SK-N-SH treated with all-trans-retinoic acid at 6 μM for 48 hours (cell line): ENCODE measurements at regions not wholly inside any gene's neighbourhood (a gene's known extent, or its start where the extent isn't known, plus 50 kb on each side); places are given as distances from the start of the nearest gene placed in this dataset.
"Not testable (repeated sequence)": the region's sequence is repeated elsewhere in the genome, so short reads cannot be mapped to it uniquely, and the experiment has no call there.

Experiments
- ATAC-seq: fragments of 200-7000 bp; cut with Tn5 transposase; 3 replicates; pipeline ENCODE4 v1.9.1; 2020; ENCODE audit warnings: mild to moderate bottlenecking, moderate library complexity
- ARNTL ChIP-seq: fragments of 450-650 bp; formaldehyde crosslinking; IDR thresholded peaks from 2 replicates; pipeline ENCODE4 v1.5.0; 2020; ENCODE audit warnings: low read depth, mild to moderate bottlenecking, moderate library complexity, borderline replicate concordance
- BACH2 ChIP-seq: fragments of 250-450 bp; sonication (Bioruptor Pico); IDR thresholded peaks from 2 replicates; pipeline ENCODE4 v1.9.0; 2021; ENCODE audit warnings: mild to moderate bottlenecking, borderline replicate concordance
- CREB5 ChIP-seq: fragments of 250-450 bp; sonication (Bioruptor Pico); IDR thresholded peaks from 2 replicates; pipeline ENCODE4 v1.5.1; 2020; ENCODE audit warnings: low read depth, mild to moderate bottlenecking, moderate library complexity
- CSDC2 ChIP-seq: fragments of 250-450 bp; sonication (Bioruptor Pico); IDR thresholded peaks from 2 replicates; pipeline ENCODE4 v1.5.0; 2020; ENCODE audit warnings: mild to moderate bottlenecking, moderate library complexity
- CSRNP3 ChIP-seq: fragments of 250-450 bp; sonication (Bioruptor Pico); IDR thresholded peaks from 2 replicates; pipeline ENCODE4 v1.5.1; 2021; ENCODE audit warnings: mild to moderate bottlenecking, moderate library complexity
- GLIS3 ChIP-seq: fragments of 250-450 bp; sonication (Bioruptor Pico); IDR thresholded peaks from 2 replicates; pipeline ENCODE4 v1.5.0; 2020; ENCODE audit warnings: mild to moderate bottlenecking, moderate library complexity
- ISL1 ChIP-seq: fragments of 250-450 bp; sonication (Bioruptor Pico); IDR thresholded peaks from 2 replicates; pipeline ENCODE4 v2.1.2; 2022; ENCODE audit warnings: mild to moderate bottlenecking, moderate library complexity
- PATZ1 ChIP-seq: fragments of 250-450 bp; sonication (Bioruptor Pico); IDR thresholded peaks from 2 replicates; pipeline ENCODE4 v1.8.0; 2020; ENCODE audit warnings: mild to moderate bottlenecking, moderate library complexity, borderline replicate concordance
- POU6F1 ChIP-seq: fragments of 250-450 bp; sonication (Bioruptor Pico); IDR thresholded peaks from 2 replicates; pipeline ENCODE4 v1.8.0; 2021; ENCODE audit warnings: low read depth, mild to moderate bottlenecking, moderate library complexity, borderline replicate concordance
- PPARA ChIP-seq: fragments of 250-450 bp; sonication (Bioruptor Pico); IDR thresholded peaks from 2 replicates; pipeline ENCODE4 v1.5.0; 2020; ENCODE audit warnings: mild to moderate bottlenecking, borderline replicate concordance
- RARB ChIP-seq: fragments of 250-450 bp; sonication (Bioruptor Pico); IDR thresholded peaks from 2 replicates; pipeline ENCODE4 v1.8.0; 2021; ENCODE audit warnings: mild to moderate bottlenecking, moderate library complexity
- SNAI2 ChIP-seq: fragments of 250-450 bp; sonication (Bioruptor Pico); IDR thresholded peaks from 2 replicates; pipeline ENCODE4 v1.5.0; 2020; ENCODE audit warnings: mild to moderate bottlenecking, moderate library complexity
- TCF4 ChIP-seq: fragments of 250-450 bp; sonication (Bioruptor Pico); IDR thresholded peaks from 2 replicates; pipeline ENCODE4 v1.8.0; 2021; ENCODE audit warnings: mild to moderate bottlenecking, moderate library complexity, borderline replicate concordance
- TOX ChIP-seq: fragments of 250-450 bp; sonication (Bioruptor Pico); IDR thresholded peaks from 2 replicates; pipeline ENCODE4 v1.8.0; 2021; ENCODE audit warnings: mild to moderate bottlenecking, moderate library complexity, borderline replicate concordance
- ZC3H10 ChIP-seq: fragments of 250-450 bp; sonication (Bioruptor Pico); IDR thresholded peaks from 2 replicates; pipeline ENCODE4 v1.5.1; 2021; ENCODE audit warnings: mild to moderate bottlenecking, moderate library complexity
- ZFP3 ChIP-seq: fragments of 250-450 bp; sonication (Bioruptor Pico); IDR thresholded peaks from 2 replicates; pipeline ENCODE4 v1.5.0; 2020; ENCODE audit warnings: mild to moderate bottlenecking, moderate library complexity
- ZFP30 ChIP-seq: fragments of 450-650 bp; formaldehyde crosslinking; IDR thresholded peaks from 2 replicates; pipeline ENCODE4 v1.5.0; 2022; ENCODE audit warnings: mild to moderate bottlenecking, moderate library complexity
- ZNF565 ChIP-seq: fragments of 450-650 bp; formaldehyde crosslinking; conservative IDR thresholded peaks from 2 replicates; pipeline ENCODE4 v1.5.0; 2020; ENCODE audit warnings: low read depth, mild to moderate bottlenecking, moderate library complexity
- ZNF70 ChIP-seq: fragments of 450-650 bp; formaldehyde crosslinking; IDR thresholded peaks from 2 replicates; pipeline ENCODE4 v1.5.0; 2020; ENCODE audit warnings: mild to moderate bottlenecking, moderate library complexity
- ZNF8 ChIP-seq: fragments of 450-650 bp; formaldehyde crosslinking; IDR thresholded peaks from 2 replicates; pipeline ENCODE4 v1.5.0; 2020; ENCODE audit warnings: mild to moderate bottlenecking, moderate library complexity

- no peak for TF ChIP-seq ZNF565 (CRISPR knock-in tag)
- no peak for TF ChIP-seq CSRNP3
- no peak for TF ChIP-seq SNAI2
- TF ChIP-seq ZNF70 (CRISPR knock-in tag), result no peak
- TF ChIP-seq ZC3H10 (CRISPR knock-in tag), result no peak
- no peak for TF ChIP-seq TCF4 (CRISPR knock-in tag)
- TF ChIP-seq GLIS3 (CRISPR knock-in tag), result no peak
- no peak for TF ChIP-seq RARB (CRISPR knock-in tag)
- TF ChIP-seq CSDC2, result no peak
- no peak for TF ChIP-seq ZFP30 (CRISPR knock-in tag)
- TF ChIP-seq ZFP3 (CRISPR knock-in tag), result no peak
- TF ChIP-seq PPARA (CRISPR knock-in tag), result no peak
- ATAC-seq, result no peak
Observed at GRCh38 chr7:66553001-66553400, 75.7 kb upstream of the KCTD7 start.

- ATAC-seq, result peak; percentile 9; the same call in 1 of the 3 replicates
Observed at GRCh38 chr7:66553675-66554074, 75.0 kb upstream of the KCTD7 start.

- not testable (repeated sequence) for ATAC-seq
Observed at GRCh38 chr7:66554291-66554690, 74.4 kb upstream of the KCTD7 start.

- ATAC-seq, result not testable (repeated sequence)
Observed at GRCh38 chr7:66554842-66555430, 73.7 kb upstream of the KCTD7 start.

- no peak for ATAC-seq
- TF ChIP-seq CSRNP3 (no peak), BACH2 (CRISPR knock-in tag) (no peak), CSDC2 (no peak), PATZ1 (no peak), CREB5 (CRISPR knock-in tag) (no peak)
Observed at GRCh38 chr7:66556177-66556548, 72.5 kb upstream of the KCTD7 start.

GRCh38 chr7:66556549-66557213, 72.0 kb upstream of the KCTD7 start:
- ATAC-seq, result no peak
- no peak for TF ChIP-seq RARB (CRISPR knock-in tag)
- TF ChIP-seq CSDC2, result no peak
- no peak for TF ChIP-seq TOX (CRISPR knock-in tag)
- TF ChIP-seq ZFP3 (CRISPR knock-in tag), result no peak
- TF ChIP-seq POU6F1 (CRISPR knock-in tag), result no peak
- TF ChIP-seq ZNF8 (CRISPR knock-in tag), result no peak
- TF ChIP-seq ZC3H10 (CRISPR knock-in tag), result no peak
- no peak for TF ChIP-seq ISL1 (CRISPR knock-in tag)
- TF ChIP-seq PPARA (CRISPR knock-in tag), result no peak
- no peak for TF ChIP-seq TCF4 (CRISPR knock-in tag)
- TF ChIP-seq GLIS3 (CRISPR knock-in tag), result no peak
- TF ChIP-seq ARNTL (CRISPR knock-in tag), result no peak
- no peak for TF ChIP-seq CSRNP3
- TF ChIP-seq ZNF565 (CRISPR knock-in tag), result no peak
- no peak for TF ChIP-seq CREB5 (CRISPR knock-in tag)
- TF ChIP-seq ZFP30 (CRISPR knock-in tag), result no peak
- TF ChIP-seq, all 23 proteins: peak for 0
